ENCODE measurements at regions not wholly inside any gene's neighbourhood (a gene's known extent, or its start where the extent isn't known, plus 50 kb on each side); places are given as distances from the start of the nearest gene placed in this dataset.
"Not testable (repeated sequence)": the region's sequence is repeated elsewhere in the genome, so short reads cannot be mapped to it uniquely, and the experiment has no call there.

- not testable (repeated sequence) for TF ChIP-seq CTCF, POLR2AphosphoS5, POLR2A (IDR thresholded peaks at IDR 0.05)
These were observed 61.2 kb upstream of the NUDT4B start for GRCh38 chr1:148687376-148687775.
